ENCODE measurements at regions not wholly inside any gene's neighbourhood (a gene's known extent, or its start where the extent isn't known, plus 50 kb on each side); places are given as distances from the start of the nearest gene placed in this dataset.
A peak's percentile ranks its signal among the peaks of the same experiment; 100 is the strongest.

DNA sequence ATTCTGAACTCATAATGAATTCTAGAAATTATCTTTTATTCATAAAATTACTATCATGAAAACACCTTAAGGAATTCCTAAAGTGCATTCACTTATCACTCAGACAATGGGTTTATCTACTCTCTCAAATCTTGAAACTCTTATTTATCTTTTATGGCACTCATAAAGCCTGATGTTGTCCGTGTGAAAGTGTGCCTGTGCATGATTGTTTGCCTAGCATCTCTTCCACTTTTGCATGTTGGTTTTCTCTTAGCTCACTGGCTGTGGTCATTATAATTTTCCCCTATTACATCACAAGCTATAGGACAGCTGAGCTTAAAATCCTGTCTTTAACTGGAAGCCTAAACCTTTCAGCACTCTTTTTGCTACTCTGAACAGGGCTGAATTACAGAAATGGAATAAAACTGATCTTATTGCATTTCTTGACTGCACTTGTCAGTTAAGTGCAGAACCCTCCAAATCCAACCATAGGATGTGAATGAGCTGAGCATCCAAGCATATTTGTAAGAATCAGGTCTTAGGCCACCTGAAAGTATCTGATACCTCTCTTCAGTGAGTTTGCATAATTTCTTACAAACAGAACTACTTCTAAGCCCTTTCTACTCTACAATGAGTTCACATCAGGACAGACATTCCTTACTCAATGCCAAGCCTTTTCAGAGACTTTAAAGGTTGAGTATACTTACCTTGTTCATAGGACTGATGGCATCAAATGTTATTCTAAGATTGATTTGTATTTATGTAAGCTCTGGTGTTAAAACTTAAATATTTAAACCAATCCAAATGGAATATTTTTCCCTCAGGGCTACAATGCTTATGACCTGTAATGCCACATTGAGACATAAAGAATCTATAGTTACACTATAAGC, 221.2 kb upstream of the KITLG start:
- peak overlapping the region; percentile 26 for H3K27ac ChIP-seq
- TF ChIP-seq, protein P1, sequence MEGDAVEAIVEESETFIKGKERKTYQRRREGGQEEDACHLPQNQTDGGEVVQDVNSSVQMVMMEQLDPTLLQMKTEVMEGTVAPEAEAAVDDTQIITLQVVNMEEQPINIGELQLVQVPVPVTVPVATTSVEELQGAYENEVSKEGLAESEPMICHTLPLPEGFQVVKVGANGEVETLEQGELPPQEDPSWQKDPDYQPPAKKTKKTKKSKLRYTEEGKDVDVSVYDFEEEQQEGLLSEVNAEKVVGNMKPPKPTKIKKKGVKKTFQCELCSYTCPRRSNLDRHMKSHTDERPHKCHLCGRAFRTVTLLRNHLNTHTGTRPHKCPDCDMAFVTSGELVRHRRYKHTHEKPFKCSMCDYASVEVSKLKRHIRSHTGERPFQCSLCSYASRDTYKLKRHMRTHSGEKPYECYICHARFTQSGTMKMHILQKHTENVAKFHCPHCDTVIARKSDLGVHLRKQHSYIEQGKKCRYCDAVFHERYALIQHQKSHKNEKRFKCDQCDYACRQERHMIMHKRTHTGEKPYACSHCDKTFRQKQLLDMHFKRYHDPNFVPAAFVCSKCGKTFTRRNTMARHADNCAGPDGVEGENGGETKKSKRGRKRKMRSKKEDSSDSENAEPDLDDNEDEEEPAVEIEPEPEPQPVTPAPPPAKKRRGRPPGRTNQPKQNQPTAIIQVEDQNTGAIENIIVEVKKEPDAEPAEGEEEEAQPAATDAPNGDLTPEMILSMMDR (conservative IDR thresholded peaks at IDR 0.05): no peak

DNA sequence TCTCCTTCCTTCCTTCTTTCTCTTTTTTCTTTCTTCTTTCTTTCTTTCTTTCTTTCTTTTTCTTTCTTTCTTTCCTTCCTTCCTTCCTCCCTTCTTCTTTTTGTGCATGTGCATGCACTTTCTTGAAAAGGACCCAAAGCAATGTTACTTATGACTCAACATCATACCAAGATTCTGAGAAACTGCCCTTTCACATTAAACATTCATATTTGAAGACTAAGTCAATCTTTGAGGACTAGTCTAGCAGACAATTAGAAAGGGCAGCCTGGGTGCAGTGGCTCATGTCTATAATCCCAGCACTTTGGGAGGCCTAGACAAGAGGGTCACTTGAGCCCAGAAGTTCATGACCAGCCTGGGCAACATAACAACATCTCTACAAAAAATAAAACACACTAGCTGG, 212.8 kb upstream of the KITLG start:
- TF ChIP-seq, protein P1 (conservative IDR thresholded peaks at IDR 0.05): no peak
- H3K27ac ChIP-seq: peak overlapping the region; percentile 18; the same call in 1 of the 2 replicates

DNA sequence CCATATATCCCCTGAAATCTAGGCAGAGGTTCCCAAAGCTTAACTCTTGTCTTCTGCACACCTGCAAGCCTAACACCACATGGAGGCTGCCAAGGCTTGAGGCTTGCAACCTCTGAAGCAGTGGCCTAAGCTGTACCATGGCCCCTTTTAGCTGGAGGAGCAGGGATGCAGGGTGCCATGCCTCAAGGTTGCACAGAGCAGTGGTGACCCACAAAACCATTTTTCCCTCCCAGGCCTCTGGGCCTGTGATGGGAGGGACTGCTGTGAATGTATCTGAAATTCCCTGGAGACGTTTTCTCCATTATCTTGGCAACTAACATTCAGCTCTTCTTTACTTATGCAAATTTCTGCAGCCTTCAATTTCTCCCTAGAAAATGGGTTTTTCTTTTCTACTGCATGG, 210.0 kb upstream of the KITLG start:
- H3K27ac ChIP-seq: no peak overlapping the region
- TF ChIP-seq, protein P1 (conservative IDR thresholded peaks at IDR 0.05): no peak

DNA sequence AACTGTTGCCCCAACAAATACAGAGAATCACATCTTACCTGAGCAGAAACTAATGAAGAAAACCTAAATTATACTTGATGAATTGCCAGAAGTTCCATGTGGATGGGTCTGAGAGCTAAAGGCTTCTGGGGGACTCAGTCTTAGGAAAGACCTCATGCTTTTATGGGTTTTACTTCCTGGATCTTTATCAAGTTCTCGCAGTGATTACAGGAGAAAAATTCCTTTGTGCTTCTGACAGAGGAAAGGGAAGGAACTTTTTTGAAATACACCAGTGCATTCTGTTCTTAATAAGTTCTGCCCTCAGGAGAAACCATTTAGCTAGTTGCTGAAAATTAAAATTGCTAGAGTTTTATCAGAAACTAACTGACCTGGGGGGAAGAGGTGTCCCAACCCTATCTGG, 203.9 kb upstream of the KITLG start:
- TF ChIP-seq, protein P1 (conservative IDR thresholded peaks at IDR 0.05): no peak
- peak overlapping the region; percentile 12; the same call in 1 of the 2 replicates for H3K27ac ChIP-seq

DNA sequence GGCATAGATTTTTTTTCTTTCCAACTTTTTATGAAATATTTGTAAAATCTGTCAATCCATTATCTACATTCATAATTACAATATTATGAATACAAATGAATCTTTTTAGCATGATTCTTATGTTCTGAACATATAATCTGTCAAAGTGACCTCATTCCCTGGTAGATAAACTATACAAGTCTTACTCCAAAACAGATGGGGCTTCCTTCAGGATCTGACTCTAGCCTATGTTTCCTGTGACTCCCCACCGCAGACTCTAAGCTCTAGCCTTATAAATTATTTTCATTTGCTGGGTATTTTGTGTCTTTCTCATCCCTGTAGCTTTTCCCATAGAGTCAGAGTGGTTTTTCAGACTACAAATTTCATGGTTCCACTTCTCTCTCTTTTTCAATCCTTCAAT, 202.1 kb upstream of the KITLG start:
- TF ChIP-seq, protein P1 (conservative IDR thresholded peaks at IDR 0.05): no peak
- H3K27ac ChIP-seq: no peak overlapping the region

DNA sequence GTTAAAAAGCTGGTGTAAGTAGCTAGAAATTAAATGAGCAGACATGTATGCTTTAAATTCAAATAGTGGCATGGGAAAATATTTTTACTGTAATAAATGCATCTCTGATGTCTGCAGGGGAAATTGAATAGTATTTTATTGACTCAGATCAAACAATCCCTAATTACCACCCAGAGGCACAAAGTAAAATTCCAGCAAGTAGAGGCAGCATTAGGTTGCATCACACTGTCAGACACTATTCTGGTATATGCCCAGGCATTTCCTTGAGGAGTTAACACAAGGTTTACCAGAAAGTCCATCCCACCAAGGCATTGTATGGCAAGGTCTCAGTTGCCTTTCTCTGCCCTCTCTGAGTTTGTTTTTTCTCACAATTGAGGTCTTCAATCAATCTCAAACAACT, 201.6 kb upstream of the KITLG start:
- no peak overlapping the region for H3K27ac ChIP-seq
- TF ChIP-seq, protein P1 (conservative IDR thresholded peaks at IDR 0.05): no peak

DNA sequence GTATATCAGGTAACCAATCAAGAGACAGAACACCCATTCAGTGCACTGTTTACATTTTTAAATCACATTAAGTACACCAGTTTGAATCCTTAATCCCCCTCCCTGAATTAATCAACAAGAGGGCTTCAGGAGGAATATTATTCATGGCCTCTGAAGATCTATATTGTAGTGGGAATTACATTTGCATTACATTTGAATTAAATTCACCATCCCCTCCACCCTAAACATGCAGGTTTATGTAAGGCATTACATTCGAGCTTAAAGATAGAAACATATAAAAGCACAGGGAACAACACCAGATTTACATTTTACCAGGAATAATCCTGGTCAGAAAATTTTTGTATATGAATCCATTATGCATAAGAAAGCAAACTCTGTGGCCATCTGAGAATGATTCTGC, 197.8 kb upstream of the KITLG start:
- H3K27ac ChIP-seq: no peak overlapping the region
- TF ChIP-seq, protein P1 (conservative IDR thresholded peaks at IDR 0.05): no peak

Measured in VCaP (cell line).